IMR-90 (cell line): ENCODE measurements at regions not wholly inside any gene's neighbourhood (a gene's known extent, or its start where the extent isn't known, plus 50 kb on each side); places are given as distances from the start of the nearest gene placed in this dataset.

Experiments used
- ATAC-seq: fragments of 200-7000 bp; cut with Tn5 transposase; 2 replicates; pipeline ENCODE4 v1.9.1; 2020; ENCODE audit warnings: low read depth, mild to moderate bottlenecking, moderate library complexity
- BruUV-seq: library from RNA; stranded (reverse); fragments of 400-500 nt; replicated peaks from 2 replicates; lab custom pipeline; 2021; lab: Mats Ljungman, UMichigan
- CTCF ChIA-PET: fragments of 300-600 bp; formaldehyde crosslinking; extraction: SDS; loops from one replicate; lab custom pipeline; 2021; ENCODE audit warnings: antibody characterized with exemption; lab: Yijun Ruan, JAX
- POLR2A ChIA-PET: fragments of 300-600 bp; sonication (Branson Sonifier 250); formaldehyde crosslinking; loops from one replicate; lab custom pipeline; 2022; ENCODE audit warnings: antibody characterized with exemption; ENCODE audit not compliant: unreplicated experiment; lab: Charles Lee
- DNase-seq: peaks from one replicate; pipeline ENCODE4 v3.0.0; 2013
- H2AFZ ChIP-seq: replicated peaks from 2 replicates; pipeline ENCODE3; 2013; ENCODE audit warnings: low read length, mild to moderate bottlenecking; ENCODE audit not compliant: poor library complexity
- H2AK5ac ChIP-seq: 2 replicates; pipeline ENCODE4 v1.6.1; 2013; ENCODE audit warnings: low read depth, low read length, inconsistent platforms
- H2AK9ac ChIP-seq: replicated peaks from 2 replicates; pipeline ENCODE3; 2013; ENCODE audit warnings: mild to moderate bottlenecking, low read depth, low read length, moderate library complexity; ENCODE audit not compliant: poor library complexity
- H2BK120ac ChIP-seq: 2 replicates; pipeline ENCODE4 v1.6.1; 2013; ENCODE audit warnings: low read depth, low read length, inconsistent platforms
- H2BK15ac ChIP-seq: 3 replicates; pipeline ENCODE4 v1.6.1; 2013; ENCODE audit warnings: low read depth, low read length, inconsistent platforms
- H2BK20ac ChIP-seq: 2 replicates; pipeline ENCODE4 v1.6.1; 2013; ENCODE audit warnings: low read depth, mild to moderate bottlenecking, inconsistent platforms, low read length, moderate library complexity
- H2BK5ac ChIP-seq: 2 replicates; pipeline ENCODE4 v1.6.1; 2013; ENCODE audit warnings: mild to moderate bottlenecking, low read depth, low read length, inconsistent platforms; ENCODE audit not compliant: poor library complexity, severe bottlenecking
- H3K14ac ChIP-seq: replicated peaks from 2 replicates; pipeline ENCODE4 v1.6.1; 2013; ENCODE audit warnings: low read depth, low read length, inconsistent platforms
- H3K18ac ChIP-seq: 2 replicates; pipeline ENCODE4 v1.6.1; 2013; ENCODE audit warnings: low read depth, low read length, control low read depth
- H3K23ac ChIP-seq: 2 replicates; pipeline ENCODE4 v1.6.1; 2013; ENCODE audit warnings: low read depth, low read length, inconsistent platforms
- H3K27ac ChIP-seq: 2 replicates; pipeline ENCODE4 v1.5.1; 2013; ENCODE audit warnings: mild to moderate bottlenecking, control low read depth, low read length; ENCODE audit not compliant: insufficient read depth
- H3K27me3 ChIP-seq: 2 replicates; pipeline ENCODE4 v1.6.1; 2013; ENCODE audit warnings: low read length; ENCODE audit not compliant: control insufficient read depth, insufficient read depth
- H3K36me3 ChIP-seq: 2 replicates; pipeline ENCODE4 v1.6.1; 2013; ENCODE audit warnings: low read length, mixed read lengths; ENCODE audit not compliant: control insufficient read depth, insufficient read depth
- H3K4ac ChIP-seq: 2 replicates; pipeline ENCODE4 v1.6.1; 2013; ENCODE audit warnings: low read depth, low read length, inconsistent platforms
- H3K4me1 ChIP-seq: 2 replicates; pipeline ENCODE4 v1.6.1; 2013; ENCODE audit warnings: low read length, mixed read lengths; ENCODE audit not compliant: control insufficient read depth, insufficient read depth
- H3K4me2 ChIP-seq: 2 replicates; pipeline ENCODE4 v1.6.1; 2013; ENCODE audit warnings: low read depth, mild to moderate bottlenecking, control low read depth, low read length, moderate library complexity
- H3K4me3 ChIP-seq: 2 replicates; pipeline ENCODE4 v1.5.1; 2013; ENCODE audit warnings: low read depth, mild to moderate bottlenecking, control low read depth, low read length, moderate library complexity; ENCODE audit not compliant: insufficient read depth
- H3K56ac ChIP-seq: 2 replicates; pipeline ENCODE4 v1.6.1; 2013; ENCODE audit warnings: low read length, inconsistent platforms; ENCODE audit not compliant: insufficient read depth; ENCODE audit errors: extremely low read depth
- H3K79me1 ChIP-seq, 2 experiments: 2 replicates each; pipeline ENCODE4 v1.6.1; 2013; ENCODE audit warnings: low read length in 2 of 2, inconsistent platforms in 1 of 2, low read depth in 1 of 2
- H3K9ac ChIP-seq: 2 replicates; pipeline ENCODE4 v1.6.1; 2013; ENCODE audit warnings: low read depth, low read length, control low read depth
- H3K9me1 ChIP-seq: 2 replicates; pipeline ENCODE4 v1.6.1; 2013; ENCODE audit warnings: low read length, inconsistent platforms; ENCODE audit not compliant: insufficient read depth
- H3K9me3 ChIP-seq: 2 replicates; pipeline ENCODE4 v1.6.1; 2013; ENCODE audit warnings: low read length; ENCODE audit not compliant: control insufficient read depth, insufficient read depth
- H4K20me1 ChIP-seq: 2 replicates; pipeline ENCODE4 v1.6.1; 2013; ENCODE audit warnings: low read length, inconsistent platforms; ENCODE audit not compliant: insufficient read depth
- H4K5ac ChIP-seq: 2 replicates; pipeline ENCODE4 v1.6.1; 2013; ENCODE audit warnings: mild to moderate bottlenecking, low read depth, low read length, control low read depth
- H4K8ac ChIP-seq, 2 experiments: 2 replicates each; pipeline ENCODE4 v1.6.1; 2013; ENCODE audit warnings: low read depth in 2 of 2, low read length in 2 of 2, control low read depth in 1 of 2, inconsistent platforms in 1 of 2
- H4K91ac ChIP-seq: 2 replicates; pipeline ENCODE4 v1.6.1; 2013; ENCODE audit warnings: low read depth, low read length, inconsistent platforms; ENCODE audit not compliant: insufficient read depth
- BHLHE40 ChIP-seq: fragments of 150-350 bp; IDR thresholded peaks from 2 replicates; pipeline ENCODE4 v1.6.1; 2016; ENCODE audit warnings: mild to moderate bottlenecking, low read depth, low read length
- CTCF ChIP-seq: conservative IDR thresholded peaks from 2 replicates; pipeline ENCODE4 v1.5.1; 2012; ENCODE audit warnings: mild to moderate bottlenecking, low read depth, low read length, improper control_type of control experiment
- FOS ChIP-seq: fragments of 150-350 bp; IDR thresholded peaks from 2 replicates; pipeline ENCODE4 v1.6.1; 2016; ENCODE audit warnings: low read depth, low read length
- MAFK ChIP-seq: IDR thresholded peaks from 2 replicates; pipeline ENCODE4 v1.6.1; 2012; ENCODE audit warnings: low read depth, low read length, improper control_type of control experiment
- POLR2A ChIP-seq: IDR thresholded peaks from 2 replicates; pipeline ENCODE4 v1.6.1; 2012; ENCODE audit warnings: mild to moderate bottlenecking, low read depth, low read length
- RAD21 ChIP-seq: IDR thresholded peaks from 2 replicates; pipeline ENCODE4 v1.6.1; 2012; ENCODE audit warnings: low read length, improper control_type of control experiment
- WGBS, 2 experiments: methylation state at CpG; one replicate each; pipeline versions ENCODE4 v1.1.5 to v1.1.7; 2013; ENCODE audit warnings: missing lambda C conversion rate in 2 of 2; ENCODE audit not compliant: insufficient read length in 1 of 2; ENCODE audit errors: extremely low coverage in 2 of 2; 5-methylcytosine and 5-hydroxymethylcytosine counted together
- dilution Hi-C: fragments of 300-500 bp; cut with HindIII; formaldehyde crosslinking; loops from one replicate; pipeline ENCODE4 v1.14.3; 2018; ENCODE audit warnings: low sequenced_read_pairs; ENCODE audit not compliant: unreplicated experiment
- in situ Hi-C: fragments of 300-500 bp; cut with MboI; formaldehyde crosslinking; loops from 3 replicates; pipeline ENCODE4 v1.14.3; 2019; ENCODE audit warnings: low sequenced_read_pairs, inconsistent platforms, mixed read lengths
- intact Hi-C: fragments of 100-400 bp; cut with micrococcal nuclease; formaldehyde crosslinking; loops from 2 replicates; pipeline ENCODE4 v1.10.0; 2022

- Histone ChIP-seq H4K20me1 (no peaks in the 10 kb centered on the region), H3K79me1 (no peaks in the 10 kb centered on the region), H2AK9ac (no peak overlapping the region), H3K4ac (no peak overlapping the region), H3K27me3 (no peaks in the 10 kb centered on the region), H2AFZ (no peak overlapping the region), H3K27ac (no peak overlapping the region), H4K91ac (no peak overlapping the region), H4K8ac (no peak overlapping the region), H3K9me1 (no peaks in the 10 kb centered on the region), H3K23ac (no peak overlapping the region), H3K4me2 (no peak overlapping the region), H2BK5ac (no peak overlapping the region), H3K14ac (no peak overlapping the region), H3K36me3 (no peaks in the 10 kb centered on the region), H2AK5ac (no peak overlapping the region), H3K18ac (no peak overlapping the region), H4K5ac (no peak overlapping the region), H2BK120ac (no peak overlapping the region), H2BK15ac (no peak overlapping the region), H3K9me3 (no peaks in the 10 kb centered on the region), H3K9ac (no peak overlapping the region), H3K4me3 (no peak overlapping the region), H2BK20ac (no peak overlapping the region), H3K56ac (no peak overlapping the region), H3K4me1 (no peaks in the 10 kb centered on the region)
- no peak for ATAC-seq
- TF ChIP-seq RAD21 (no peak), FOS (no peak), BHLHE40 (no peak), POLR2A (no peak), CTCF (no peak), MAFK (no peak)
- ChIA-PET CTCF (interaction anchor here (0.8 kb wide), 1 partner anchor 9 kb away, joined by 3 read pairs; no protein-coding TSS in a partner anchor), POLR2A (no interaction called here)
- no TSS peak for BruUV-seq
- in situ Hi-C loops, result no loop called here
- dilution Hi-C loops, result no loop called here
- WGBS, 2 experiments, result no CpG with 5 or more reads among the region's 2 CpGs
- intact Hi-C loops, result no loop called here
- no peak for DNase-seq
Measured at GRCh38 chr2:146437712-146438111, 1407.1 kb upstream of the ACVR2A start.
